ENCODE measurements at regions not wholly inside any gene's neighbourhood (a gene's known extent, or its start where the extent isn't known, plus 50 kb on each side); places are given as distances from the start of the nearest gene placed in this dataset.

GRCh38 chr4:27087306-27088045 is 226.8 kb downstream of the STIM2 start:
- TF ChIP-seq POLR2A (IDR thresholded peaks at IDR 0.05), result no peak
- TF ChIP-seq, protein P1, sequence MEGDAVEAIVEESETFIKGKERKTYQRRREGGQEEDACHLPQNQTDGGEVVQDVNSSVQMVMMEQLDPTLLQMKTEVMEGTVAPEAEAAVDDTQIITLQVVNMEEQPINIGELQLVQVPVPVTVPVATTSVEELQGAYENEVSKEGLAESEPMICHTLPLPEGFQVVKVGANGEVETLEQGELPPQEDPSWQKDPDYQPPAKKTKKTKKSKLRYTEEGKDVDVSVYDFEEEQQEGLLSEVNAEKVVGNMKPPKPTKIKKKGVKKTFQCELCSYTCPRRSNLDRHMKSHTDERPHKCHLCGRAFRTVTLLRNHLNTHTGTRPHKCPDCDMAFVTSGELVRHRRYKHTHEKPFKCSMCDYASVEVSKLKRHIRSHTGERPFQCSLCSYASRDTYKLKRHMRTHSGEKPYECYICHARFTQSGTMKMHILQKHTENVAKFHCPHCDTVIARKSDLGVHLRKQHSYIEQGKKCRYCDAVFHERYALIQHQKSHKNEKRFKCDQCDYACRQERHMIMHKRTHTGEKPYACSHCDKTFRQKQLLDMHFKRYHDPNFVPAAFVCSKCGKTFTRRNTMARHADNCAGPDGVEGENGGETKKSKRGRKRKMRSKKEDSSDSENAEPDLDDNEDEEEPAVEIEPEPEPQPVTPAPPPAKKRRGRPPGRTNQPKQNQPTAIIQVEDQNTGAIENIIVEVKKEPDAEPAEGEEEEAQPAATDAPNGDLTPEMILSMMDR (IDR thresholded peaks at IDR 0.05), result no peak
